ENCODE measurements at regions not wholly inside any gene's neighbourhood (a gene's known extent, or its start where the extent isn't known, plus 50 kb on each side); places are given as distances from the start of the nearest gene placed in this dataset.

GRCh38 chr5:74257645-74258313 is 382.7 kb downstream of the ENC1 start:
- H3K9ac ChIP-seq = no peak overlapping the region

DNA sequence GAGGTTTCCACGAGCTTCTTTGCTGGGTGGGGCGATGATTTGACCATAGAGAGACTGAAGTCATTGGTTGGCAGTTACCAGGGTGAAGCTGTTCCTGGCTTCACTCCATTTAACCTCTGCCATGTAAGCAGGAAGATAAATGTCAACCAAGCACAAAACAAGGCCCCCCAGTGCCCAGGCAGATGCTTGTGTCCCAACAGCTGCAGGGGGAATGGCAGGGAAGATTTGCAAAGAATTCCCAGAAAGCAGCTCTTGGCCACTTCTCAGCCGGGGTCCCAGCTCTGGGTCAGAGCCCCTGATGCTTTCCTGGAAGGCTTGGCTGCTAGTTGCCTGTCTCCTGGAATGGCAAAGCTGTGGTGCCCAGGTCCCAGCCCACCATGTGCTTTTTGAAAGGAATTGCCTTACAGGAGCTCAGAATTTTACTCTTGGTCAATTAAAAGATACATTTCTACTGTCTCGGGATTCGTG is 383.4 kb downstream of the ENC1 start:
- Histone ChIP-seq H3K4me1 (peaks cover 24% of the 10 kb centered on the region), H3K4me2 (ENCODE audit: low read length) (peak overlapping the region; percentile 25), H3K9me3 (ENCODE audit: control insufficient read depth, low read length) (no peaks in the 10 kb centered on the region), H3K79me2 (no peaks in the 10 kb centered on the region), H3K9ac (no peak overlapping the region), H2AFZ (peak overlapping the region; percentile 57), H3K27me3 (ENCODE audit: control insufficient read depth, insufficient read depth, low read length) (no peaks in the 10 kb centered on the region), H3K36me3 (ENCODE audit: control insufficient read depth, insufficient read depth, low read length) (no peaks in the 10 kb centered on the region), H3K27ac (no peak overlapping the region), H3K4me3 (ENCODE audit: low read depth, low read length) (no peak overlapping the region)
- TF ChIP-seq CTCF (IDR thresholded peaks at IDR 0.05) = no peak

More at GRCh38 chr5:74257645-74258313, 382.7 kb downstream of the ENC1 start:
- H3K4me2 ChIP-seq (ENCODE audit: low read length) = peak overlapping the region; percentile 25
- TF ChIP-seq CTCF (IDR thresholded peaks at IDR 0.05) = no peak
- H3K27me3 ChIP-seq (ENCODE audit: control insufficient read depth, insufficient read depth, low read length) = no peaks in the 10 kb centered on the region
- no peak overlapping the region for H3K27ac ChIP-seq
- no peak overlapping the region for H3K4me3 ChIP-seq (ENCODE audit: low read depth, low read length)
- H3K9me3 ChIP-seq (ENCODE audit: control insufficient read depth, low read length) = no peaks in the 10 kb centered on the region
- peaks cover 24% of the 10 kb centered on the region for H3K4me1 ChIP-seq
- H3K36me3 ChIP-seq (ENCODE audit: control insufficient read depth, insufficient read depth, low read length) = no peaks in the 10 kb centered on the region
- no peaks in the 10 kb centered on the region for H3K79me2 ChIP-seq
- H2AFZ ChIP-seq = peak overlapping the region; percentile 57

GRCh38 chr5:74255692-74256392 is 384.7 kb downstream of the ENC1 start:
- no peaks in the 10 kb centered on the region for H3K9me3 ChIP-seq (ENCODE audit: control insufficient read depth, low read length)
- no peaks in the 10 kb centered on the region for H3K27me3 ChIP-seq (ENCODE audit: control insufficient read depth, insufficient read depth, low read length)
- no peak for TF ChIP-seq CTCF (IDR thresholded peaks at IDR 0.05)
- no peaks in the 10 kb centered on the region for H3K79me2 ChIP-seq
- H3K4me1 ChIP-seq = peaks cover 18% of the 10 kb centered on the region
- no peak overlapping the region for H3K4me3 ChIP-seq (ENCODE audit: low read depth, low read length)
- H3K4me2 ChIP-seq (ENCODE audit: low read length) = no peak overlapping the region
- no peak overlapping the region for H2AFZ ChIP-seq
- no peaks in the 10 kb centered on the region for H3K36me3 ChIP-seq (ENCODE audit: control insufficient read depth, insufficient read depth, low read length)
- no peak overlapping the region for H3K27ac ChIP-seq
- no peak overlapping the region for H3K9ac ChIP-seq

GRCh38 chr5:74254257-74254656 is 386.3 kb downstream of the ENC1 start:
- Histone ChIP-seq H3K27me3 (ENCODE audit: control insufficient read depth, insufficient read depth, low read length) (no peaks in the 10 kb centered on the region), H3K4me2 (ENCODE audit: low read length) (no peak overlapping the region), H2AFZ (no peak overlapping the region), H3K4me3 (ENCODE audit: low read depth, low read length) (no peak overlapping the region), H3K36me3 (ENCODE audit: control insufficient read depth, insufficient read depth, low read length) (no peaks in the 10 kb centered on the region), H3K4me1 (peaks cover 14% of the 10 kb centered on the region), H3K9ac (no peak overlapping the region), H3K27ac (no peak overlapping the region), H3K9me3 (ENCODE audit: control insufficient read depth, low read length) (no peaks in the 10 kb centered on the region), H3K79me2 (no peaks in the 10 kb centered on the region)
- TF ChIP-seq CTCF (IDR thresholded peaks at IDR 0.05) = no peak

All from parathyroid adenoma (tissue), 2 donors.